Adrenal gland (tissue), 5 donors: ENCODE measurements at regions not wholly inside any gene's neighbourhood (a gene's known extent, or its start where the extent isn't known, plus 50 kb on each side); places are given as distances from the start of the nearest gene placed in this dataset.

Source experiments
- CTCF ChIP-seq, 6 experiments: fragments of 450-650 bp in 4 of 6; fragments of 200-600 bp in 2 of 6; sonication (generic) in 1 of 6; IDR thresholded peaks; 1 replicate in 5 of 6; 2 replicates in 1 of 6; pipeline versions ENCODE4 v1.5.1 to v1.8.0; 2016 to 2021; ENCODE audit warnings: antibody characterized with exemption in 6 of 6, mild to moderate bottlenecking in 2 of 6, moderate library complexity in 1 of 6
- POLR2A ChIP-seq, 2 donors: fragments of 450-650 bp; IDR thresholded peaks; one replicate each; pipeline ENCODE4 v1.6.1; 2017; ENCODE audit warnings: antibody characterized with exemption in 2 of 2, mild to moderate bottlenecking in 2 of 2, moderate library complexity in 1 of 2
- donor health status: DM: no; HTN: no; CAD: no.

- TF ChIP-seq CTCF (IDR thresholded peaks at IDR 0.05) (no peak), POLR2A (IDR thresholded peaks at IDR 0.05) (no peak)
These were observed 593.8 kb upstream of the GRM3 start for GRCh38 chr7:86049910-86050309.
